H9 (cell line): ENCODE measurements at regions not wholly inside any gene's neighbourhood (a gene's known extent, or its start where the extent isn't known, plus 50 kb on each side); places are given as distances from the start of the nearest gene placed in this dataset.

Experiments
- DNase-seq: peaks from one replicate; pipeline ENCODE4 v3.0.0-alpha.2; 2017
- H2AFZ ChIP-seq: one replicate; pipeline ENCODE4 v1.6.1; 2013; ENCODE audit warnings: mild to moderate bottlenecking, low read length, control low read depth, moderate library complexity
- H2AK5ac ChIP-seq: 2 replicates; pipeline ENCODE4 v1.6.1; 2013; ENCODE audit warnings: low read length, control low read depth, mixed read lengths; ENCODE audit not compliant: insufficient read length
- H2BK120ac ChIP-seq: one replicate; pipeline ENCODE4 v1.6.1; 2013; ENCODE audit warnings: low read depth, mild to moderate bottlenecking, low read length, control low read depth, inconsistent platforms; ENCODE audit not compliant: poor library complexity, severe bottlenecking
- H2BK12ac ChIP-seq: 2 replicates; pipeline ENCODE4 v1.6.1; 2013; ENCODE audit warnings: low read length, control low read depth, mixed read lengths, low read depth; ENCODE audit not compliant: insufficient read length
- H2BK15ac ChIP-seq: 2 replicates; pipeline ENCODE4 v1.6.1; 2013; ENCODE audit warnings: low read depth, low read length, control low read depth
- H2BK20ac ChIP-seq: one replicate; pipeline ENCODE4 v1.6.1; 2013; ENCODE audit warnings: low read depth, mild to moderate bottlenecking, low read length, control low read depth, inconsistent platforms; ENCODE audit not compliant: poor library complexity, severe bottlenecking
- H2BK5ac ChIP-seq: 2 replicates; pipeline ENCODE4 v1.6.1; 2013; ENCODE audit warnings: low read length, control low read depth, mixed read lengths; ENCODE audit not compliant: insufficient read length
- H3K14ac ChIP-seq: 2 replicates; pipeline ENCODE4 v1.6.1; 2013; ENCODE audit warnings: low read length, control low read depth; ENCODE audit not compliant: insufficient read depth
- H3K18ac ChIP-seq: 2 replicates; pipeline ENCODE4 v1.6.1; 2013; ENCODE audit warnings: low read depth, mild to moderate bottlenecking, mixed read lengths, low read length, control low read depth; ENCODE audit not compliant: insufficient read length
- H3K23ac ChIP-seq: 2 replicates; pipeline ENCODE4 v1.6.1; 2013; ENCODE audit warnings: low read length, control low read depth, mixed read lengths, low read depth; ENCODE audit not compliant: insufficient read length
- H3K23me2 ChIP-seq: 2 replicates; pipeline ENCODE4 v1.6.1; 2013; ENCODE audit warnings: low read depth, mild to moderate bottlenecking, mixed read lengths, low read length, control low read depth; ENCODE audit not compliant: insufficient read length, poor library complexity, severe bottlenecking
- H3K27ac ChIP-seq: 2 replicates; pipeline ENCODE4 v1.5.1; 2013; ENCODE audit warnings: low read length, control low read depth, mixed read lengths, low read depth; ENCODE audit not compliant: insufficient read length
- H3K27me3 ChIP-seq: 2 replicates; pipeline ENCODE4 v1.6.1; 2013; ENCODE audit warnings: low read length, control low read depth, inconsistent platforms; ENCODE audit not compliant: insufficient read depth
- H3K4ac ChIP-seq: 2 replicates; pipeline ENCODE4 v1.6.1; 2013; ENCODE audit warnings: low read depth, mild to moderate bottlenecking, control low read depth, inconsistent platforms, low read length, moderate library complexity
- H3K4me1 ChIP-seq: 2 replicates; pipeline ENCODE4 v1.6.1; 2013; ENCODE audit warnings: low read length, control low read depth, inconsistent platforms; ENCODE audit not compliant: insufficient read depth
- H3K4me2 ChIP-seq: 2 replicates; pipeline ENCODE4 v1.6.1; 2013; ENCODE audit warnings: low read length, control low read depth, mixed read lengths; ENCODE audit not compliant: insufficient read length, insufficient read depth
- H3K56ac ChIP-seq: 2 replicates; pipeline ENCODE4 v1.6.1; 2013; ENCODE audit warnings: low read depth, mild to moderate bottlenecking, mixed read lengths, low read length, control low read depth; ENCODE audit not compliant: insufficient read length
- H3K79me1 ChIP-seq: 2 replicates; pipeline ENCODE4 v1.6.1; 2013; ENCODE audit warnings: low read depth, mild to moderate bottlenecking, moderate library complexity, low read length, control low read depth, inconsistent platforms; ENCODE audit not compliant: insufficient read depth, poor library complexity, severe bottlenecking
- H3K79me2 ChIP-seq: 2 replicates; pipeline ENCODE4 v1.6.1; 2013; ENCODE audit warnings: low read length, control low read depth, inconsistent platforms; ENCODE audit not compliant: insufficient read depth
- H3K9ac ChIP-seq: 2 replicates; pipeline ENCODE4 v1.6.1; 2013; ENCODE audit warnings: low read length, control low read depth, mixed read lengths; ENCODE audit not compliant: insufficient read length; ENCODE audit errors: extremely low read depth
- H3K9me3 ChIP-seq: one replicate; pipeline ENCODE4 v1.6.1; 2013; ENCODE audit warnings: low read depth, low read length, inconsistent platforms; ENCODE audit not compliant: control insufficient read depth
- H3T11ph ChIP-seq: one replicate; pipeline ENCODE4 v1.6.1; 2013; ENCODE audit warnings: mild to moderate bottlenecking, low read length, control low read depth, inconsistent platforms
- H4K20me1 ChIP-seq: one replicate; pipeline ENCODE4 v1.6.1; 2013; ENCODE audit not compliant: control insufficient read depth, insufficient read length, insufficient read depth
- H4K5ac ChIP-seq: 2 replicates; pipeline ENCODE4 v1.6.1; 2013; ENCODE audit warnings: low read depth, mild to moderate bottlenecking, mixed read lengths, low read length, control low read depth; ENCODE audit not compliant: insufficient read length
- H4K8ac ChIP-seq: replicated peaks from 2 replicates; pipeline ENCODE4 v1.6.1; 2013; ENCODE audit warnings: low read length, control low read depth, mixed read lengths, low read depth; ENCODE audit not compliant: insufficient read length
- H4K91ac ChIP-seq: 2 replicates; pipeline ENCODE4 v1.6.1; 2013; ENCODE audit warnings: low read depth, mild to moderate bottlenecking, moderate library complexity, mixed read lengths, low read length, control low read depth; ENCODE audit not compliant: insufficient read length
- H3K27ac Mint-ChIP-seq, 3 experiments: 2 replicates in 2 of 3; 3 replicates in 1 of 3; pipeline ENCODE4 v1.8.0; 2020 to 2021; ENCODE audit warnings: mixed read lengths in 3 of 3, mild to moderate bottlenecking in 1 of 3, moderate library complexity in 1 of 3
- H3K27me3 Mint-ChIP-seq: 2 replicates; pipeline ENCODE4 v1.8.0; 2021; ENCODE audit warnings: low read depth, mild to moderate bottlenecking, moderate library complexity, mixed read lengths
- H3K36me3 Mint-ChIP-seq, 3 experiments: 2 replicates in 2 of 3; 3 replicates in 1 of 3; pipeline ENCODE4 v1.8.0; 2020 to 2021; ENCODE audit warnings: low read depth in 3 of 3, mixed read lengths in 3 of 3; ENCODE audit not compliant: insufficient read depth in 1 of 3
- H3K4me1 Mint-ChIP-seq, 2 experiments: 2 replicates each; pipeline ENCODE4 v1.8.0; 2020; ENCODE audit warnings: mixed read lengths in 2 of 2
- H3K4me3 Mint-ChIP-seq, 2 experiments: 2 replicates in 1 of 2; 3 replicates in 1 of 2; pipeline ENCODE4 v1.8.0; 2020 to 2021; ENCODE audit warnings: mild to moderate bottlenecking in 2 of 2, mixed read lengths in 2 of 2, moderate library complexity in 1 of 2
- H3K9me3 Mint-ChIP-seq, 2 experiments: 2 replicates in 1 of 2; 3 replicates in 1 of 2; pipeline ENCODE4 v1.8.0; 2020; ENCODE audit warnings: mild to moderate bottlenecking in 2 of 2, mixed read lengths in 2 of 2, moderate library complexity in 1 of 2
- WGBS: extraction: QIAGEN DNeasy Blood & Tissue Kit; methylation state at CpG from one replicate; pipeline ENCODE4 v1.1.7; 2013; ENCODE audit warnings: missing lambda C conversion rate, low lambda C conversion rate, mixed read lengths; ENCODE audit not compliant: insufficient read length; ENCODE audit errors: extremely low coverage; 5-methylcytosine and 5-hydroxymethylcytosine counted together
- TF ChIP-seq, protein P1 (sequence below): fragments of 200-600 bp; sonication (generic); conservative IDR thresholded peaks from 3 replicates; pipeline ENCODE4 v1.8.0; 2021; ENCODE audit warnings: antibody characterized with exemption, mild to moderate bottlenecking

DNA sequence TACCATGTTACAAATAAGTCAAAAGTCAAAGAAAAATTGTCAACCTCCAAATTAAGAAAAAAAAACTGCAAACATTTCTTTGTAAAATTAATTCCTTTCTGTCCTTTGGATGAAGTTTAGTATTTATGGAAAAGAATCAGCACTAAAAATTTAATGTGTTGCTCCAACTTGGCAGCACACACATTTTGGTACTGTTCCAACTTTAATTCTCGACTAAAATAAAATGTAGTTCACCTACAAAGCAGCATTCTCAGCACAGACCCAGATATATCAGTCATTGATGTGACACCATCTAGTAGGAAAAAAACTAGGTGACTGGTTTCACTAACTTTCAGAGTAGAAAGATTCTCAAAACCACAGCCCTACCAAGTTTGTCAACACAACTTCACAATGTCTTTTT, 131.7 kb upstream of the ROBO2 start:
- Histone ChIP-seq H4K20me1 (no peaks in the 10 kb centered on the region), H3K79me1 (no peaks in the 10 kb centered on the region), H2BK5ac (no peak overlapping the region), H2BK12ac (no peak overlapping the region), H3K4ac (no peak overlapping the region), H2BK15ac (no peak overlapping the region), H3K79me2 (no peaks in the 10 kb centered on the region), H3K4me2 (no peak overlapping the region), H2BK120ac (no peak overlapping the region), H4K8ac (no peak overlapping the region), H3K56ac (no peak overlapping the region), H3K9me3 (no peaks in the 10 kb centered on the region), H2BK20ac (no peak overlapping the region), H3K23me2 (no peaks in the 10 kb centered on the region), H3K27me3 (no peaks in the 10 kb centered on the region), H3K18ac (no peak overlapping the region), H2AFZ (no peak overlapping the region), H3K4me1 (no peaks in the 10 kb centered on the region), H3K9ac (no peak overlapping the region), H3K27ac (no peak overlapping the region), H3K14ac (no peak overlapping the region), H3T11ph (no peak overlapping the region), H4K91ac (no peak overlapping the region), H3K23ac (no peak overlapping the region), H2AK5ac (no peak overlapping the region), H4K5ac (no peak overlapping the region)
- WGBS, result no CpG with 5 or more reads among the region's 1 CpG
- no peaks in the 10 kb centered on the region for H3K4me1 Mint-ChIP-seq
- H3K9me3 Mint-ChIP-seq, result peaks cover 0 to 4% of the 10 kb centered on the region in 2 experiments; a peak in 1 of 5 replicates
- H3K36me3 Mint-ChIP-seq, result no peaks in the 10 kb centered on the region; a peak in 1 of 7 replicates
- H3K27ac Mint-ChIP-seq, result no peak overlapping the region
- H3K27me3 Mint-ChIP-seq, result no peaks in the 10 kb centered on the region
- H3K4me3 Mint-ChIP-seq, result no peak overlapping the region
- TF ChIP-seq, protein P1, sequence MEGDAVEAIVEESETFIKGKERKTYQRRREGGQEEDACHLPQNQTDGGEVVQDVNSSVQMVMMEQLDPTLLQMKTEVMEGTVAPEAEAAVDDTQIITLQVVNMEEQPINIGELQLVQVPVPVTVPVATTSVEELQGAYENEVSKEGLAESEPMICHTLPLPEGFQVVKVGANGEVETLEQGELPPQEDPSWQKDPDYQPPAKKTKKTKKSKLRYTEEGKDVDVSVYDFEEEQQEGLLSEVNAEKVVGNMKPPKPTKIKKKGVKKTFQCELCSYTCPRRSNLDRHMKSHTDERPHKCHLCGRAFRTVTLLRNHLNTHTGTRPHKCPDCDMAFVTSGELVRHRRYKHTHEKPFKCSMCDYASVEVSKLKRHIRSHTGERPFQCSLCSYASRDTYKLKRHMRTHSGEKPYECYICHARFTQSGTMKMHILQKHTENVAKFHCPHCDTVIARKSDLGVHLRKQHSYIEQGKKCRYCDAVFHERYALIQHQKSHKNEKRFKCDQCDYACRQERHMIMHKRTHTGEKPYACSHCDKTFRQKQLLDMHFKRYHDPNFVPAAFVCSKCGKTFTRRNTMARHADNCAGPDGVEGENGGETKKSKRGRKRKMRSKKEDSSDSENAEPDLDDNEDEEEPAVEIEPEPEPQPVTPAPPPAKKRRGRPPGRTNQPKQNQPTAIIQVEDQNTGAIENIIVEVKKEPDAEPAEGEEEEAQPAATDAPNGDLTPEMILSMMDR, result no peak
- no peak for DNase-seq
